HEK293 (cell line): ENCODE measurements at regions not wholly inside any gene's neighbourhood (a gene's known extent, or its start where the extent isn't known, plus 50 kb on each side); places are given as distances from the start of the nearest gene placed in this dataset.

Experiments
- CTCF ChIA-PET: fragments of 350-600 bp; formaldehyde crosslinking; extraction: SDS; loops from one replicate; lab custom pipeline; 2021; ENCODE audit warnings: antibody characterized with exemption; lab: Yijun Ruan, JAX
- POLR2A ChIA-PET: fragments of 300-600 bp; formaldehyde crosslinking; extraction: SDS; loops from one replicate; lab custom pipeline; 2020; ENCODE audit warnings: antibody characterized with exemption, inconsistent platforms; lab: Yijun Ruan, JAX
- H3K27ac ChIP-seq: fragments of 200-500 bp; sonication (Bioruptor generic); 2 replicates; pipeline ENCODE4 v1.5.1; 2014; ENCODE audit warnings: low read depth, low read length, control low read depth, inconsistent platforms; ENCODE audit errors: extremely low read depth
- H3K36me3 ChIP-seq, 2 experiments: fragments of 200-500 bp in 1 of 2; sonication (Bioruptor generic) in 1 of 2; 1 replicate in 1 of 2; 2 replicates in 1 of 2; pipeline ENCODE4 v1.5.1; 2014 to 2017; ENCODE audit warnings: inconsistent platforms in 2 of 2, low read length in 2 of 2; ENCODE audit not compliant: control insufficient read depth in 2 of 2, insufficient read depth in 1 of 2
- H3K4me1 ChIP-seq: fragments of 200-500 bp; sonication (Bioruptor generic); 2 replicates; pipeline ENCODE4 v1.5.1; 2014; ENCODE audit warnings: mild to moderate bottlenecking, low read length, inconsistent platforms; ENCODE audit not compliant: control insufficient read depth, insufficient read depth
- H3K4me3 ChIP-seq: 2 replicates; pipeline ENCODE4 v1.5.1; 2011; ENCODE audit warnings: low read depth, mild to moderate bottlenecking, control low read depth, low read length, moderate library complexity
- H3K9me3 ChIP-seq: fragments of 200-500 bp; sonication (Bioruptor generic); 2 replicates; pipeline ENCODE4 v1.5.1; 2014; ENCODE audit warnings: low read depth, low read length, inconsistent platforms; ENCODE audit not compliant: control insufficient read depth, insufficient read depth
- HOXD13 ChIP-seq: sonication (generic); formaldehyde crosslinking; IDR thresholded peaks from 2 replicates; pipeline ENCODE4 v1.8.0; 2022; ENCODE audit warnings: missing genetic modification reagents, borderline replicate concordance
- MYNN ChIP-seq: fragments of 450-650 bp; formaldehyde crosslinking; IDR thresholded peaks from 2 replicates; pipeline ENCODE4 v1.5.1; 2016; ENCODE audit warnings: missing biosample characterization, missing genetic modification characterization, borderline replicate concordance
- SALL2 ChIP-seq: fragments of 450-650 bp; formaldehyde crosslinking; IDR thresholded peaks from 2 replicates; pipeline ENCODE4 v1.5.0; 2017; ENCODE audit warnings: missing biosample characterization, mild to moderate bottlenecking, missing genetic modification characterization, borderline replicate concordance
- SCRT2 ChIP-seq: fragments of 450-650 bp; formaldehyde crosslinking; IDR thresholded peaks from 2 replicates; pipeline ENCODE4 v1.5.1; 2016; ENCODE audit warnings: missing biosample characterization, missing genetic modification characterization
- SP7 ChIP-seq: fragments of 450-650 bp; formaldehyde crosslinking; IDR thresholded peaks from 2 replicates; pipeline ENCODE4 v1.5.1; 2016; ENCODE audit warnings: missing biosample characterization, missing genetic modification characterization
- ZBTB1 ChIP-seq: fragments of 450-650 bp; formaldehyde crosslinking; IDR thresholded peaks from 2 replicates; pipeline ENCODE4 v1.5.1; 2016; ENCODE audit warnings: missing biosample characterization, missing genetic modification characterization
- ZBTB21 ChIP-seq: fragments of 450-650 bp; formaldehyde crosslinking; IDR thresholded peaks from 2 replicates; pipeline ENCODE4 v1.5.1; 2017; ENCODE audit warnings: missing biosample characterization, missing genetic modification characterization
- ZBTB48 ChIP-seq: fragments of 450-650 bp; formaldehyde crosslinking; IDR thresholded peaks from 2 replicates; pipeline ENCODE4 v1.5.1; 2016; ENCODE audit warnings: missing biosample characterization, missing genetic modification characterization
- ZFHX2 ChIP-seq: fragments of 450-650 bp; formaldehyde crosslinking; conservative IDR thresholded peaks from 2 replicates; pipeline ENCODE4 v1.5.1; 2016; ENCODE audit warnings: missing biosample characterization, missing genetic modification characterization
- ZNF121 ChIP-seq: fragments of 450-650 bp; formaldehyde crosslinking; IDR thresholded peaks from 2 replicates; pipeline ENCODE4 v1.5.1; 2016; ENCODE audit warnings: missing biosample characterization, missing genetic modification characterization
- ZNF311 ChIP-seq: fragments of 450-650 bp; formaldehyde crosslinking; IDR thresholded peaks from 2 replicates; pipeline ENCODE4 v1.5.1; 2017; ENCODE audit warnings: missing biosample characterization, missing genetic modification characterization, borderline replicate concordance
- ZNF335 ChIP-seq: fragments of 450-650 bp; formaldehyde crosslinking; conservative IDR thresholded peaks from 2 replicates; pipeline ENCODE4 v1.5.1; 2016; ENCODE audit warnings: missing biosample characterization, missing genetic modification characterization
- ZNF341 ChIP-seq: fragments of 450-650 bp; formaldehyde crosslinking; IDR thresholded peaks from 2 replicates; pipeline ENCODE4; 2016; ENCODE audit warnings: low read depth, missing biosample characterization, missing genetic modification characterization
- ZNF350 ChIP-seq: fragments of 450-650 bp; formaldehyde crosslinking; IDR thresholded peaks from 2 replicates; pipeline ENCODE4 v1.5.0; 2017; ENCODE audit warnings: missing biosample characterization, mild to moderate bottlenecking, missing genetic modification characterization
- ZNF366 ChIP-seq: fragments of 450-650 bp; formaldehyde crosslinking; conservative IDR thresholded peaks from 2 replicates; pipeline ENCODE4 v1.5.1; 2016; ENCODE audit warnings: missing biosample characterization, missing genetic modification characterization
- ZNF416 ChIP-seq: fragments of 450-650 bp; formaldehyde crosslinking; IDR thresholded peaks from 2 replicates; pipeline ENCODE4 v1.5.1; 2016; ENCODE audit warnings: missing biosample characterization, missing genetic modification characterization
- ZNF521 ChIP-seq: fragments of 450-650 bp; formaldehyde crosslinking; IDR thresholded peaks from 2 replicates; pipeline ENCODE4 v1.5.1; 2017; ENCODE audit warnings: missing biosample characterization, mild to moderate bottlenecking, missing genetic modification characterization
- ZNF76 ChIP-seq: fragments of 450-650 bp; formaldehyde crosslinking; IDR thresholded peaks from 2 replicates; pipeline ENCODE4; 2016; ENCODE audit warnings: low read depth, missing biosample characterization, missing genetic modification characterization, borderline replicate concordance
- ZNF837 ChIP-seq: fragments of 450-650 bp; formaldehyde crosslinking; IDR thresholded peaks from 2 replicates; pipeline ENCODE4 v1.5.1; 2016; ENCODE audit warnings: missing biosample characterization, missing genetic modification characterization
- ZXDB ChIP-seq: fragments of 450-650 bp; formaldehyde crosslinking; IDR thresholded peaks from 2 replicates; pipeline ENCODE4 v1.5.1; 2016; ENCODE audit warnings: missing biosample characterization, missing genetic modification characterization
- TF ChIP-seq, protein P1 (sequence below): fragments of 450-650 bp; formaldehyde crosslinking; IDR thresholded peaks from 2 replicates; pipeline ENCODE4 v1.5.1; 2016; ENCODE audit warnings: missing biosample characterization, missing genetic modification characterization
- TF ChIP-seq, protein P2 (sequence below): fragments of 450-650 bp; formaldehyde crosslinking; IDR thresholded peaks from 2 replicates; pipeline ENCODE4 v1.5.1; 2016; ENCODE audit warnings: missing biosample characterization, missing genetic modification characterization
- TF ChIP-seq, protein P3 (sequence below): fragments of 450-650 bp; formaldehyde crosslinking; optimal IDR thresholded peaks from 2 replicates; pipeline ENCODE3; 2016; ENCODE audit warnings: missing biosample characterization, mild to moderate bottlenecking, missing genetic modification characterization
- TF ChIP-seq, protein P4 (sequence below): fragments of 450-650 bp; formaldehyde crosslinking; IDR thresholded peaks from 2 replicates; pipeline ENCODE4 v1.5.1; 2016; ENCODE audit warnings: missing biosample characterization, missing genetic modification characterization, borderline replicate concordance
- TF ChIP-seq, protein P5 (sequence below): fragments of 450-650 bp; formaldehyde crosslinking; IDR thresholded peaks from 2 replicates; pipeline ENCODE4 v1.5.1; 2016; ENCODE audit warnings: missing biosample characterization, missing genetic modification characterization

DNA sequence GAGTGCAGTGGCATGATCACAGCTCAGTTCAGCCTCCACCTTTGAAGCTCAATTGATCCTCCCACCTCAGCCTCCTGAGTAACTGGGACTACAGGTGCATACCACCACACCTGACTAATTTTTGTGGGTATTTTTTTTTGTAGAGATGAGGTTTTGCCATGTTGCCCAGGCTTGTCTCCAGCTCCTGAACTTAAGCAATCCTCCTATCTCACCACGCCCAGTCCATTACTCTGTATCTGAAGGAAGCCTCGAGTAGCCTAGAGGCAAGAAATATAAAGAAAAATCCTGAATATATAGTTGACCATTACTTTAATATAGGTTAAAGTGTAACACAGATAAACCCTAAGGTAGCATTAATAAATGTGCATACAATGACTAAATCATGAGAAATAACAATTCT is 686.8 kb upstream of the PIK3C3 start:
- no peak overlapping the region for H3K4me3 ChIP-seq
- no peaks in the 10 kb centered on the region for H3K9me3 ChIP-seq
- CTCF ChIA-PET, result no interaction called here
- no peaks in the 10 kb centered on the region for H3K36me3 ChIP-seq
- TF ChIP-seq ZNF416 (no peak), HOXD13 (CRISPR knock-in tag) (no peak), ZNF311 (tag by site-specific recombination) (no peak), ZNF837 (tag by site-specific recombination) (no peak), ZBTB1 (tag by site-specific recombination) (no peak), ZNF341 (tag by site-specific recombination) (no peak), ZFHX2 (tag by site-specific recombination) (no peak)
- TF ChIP-seq, all 188 proteins: peak for 0
- H3K27ac ChIP-seq, result no peak overlapping the region
- H3K4me1 ChIP-seq, result no peaks in the 10 kb centered on the region
- POLR2A ChIA-PET, result no interaction called here

DNA sequence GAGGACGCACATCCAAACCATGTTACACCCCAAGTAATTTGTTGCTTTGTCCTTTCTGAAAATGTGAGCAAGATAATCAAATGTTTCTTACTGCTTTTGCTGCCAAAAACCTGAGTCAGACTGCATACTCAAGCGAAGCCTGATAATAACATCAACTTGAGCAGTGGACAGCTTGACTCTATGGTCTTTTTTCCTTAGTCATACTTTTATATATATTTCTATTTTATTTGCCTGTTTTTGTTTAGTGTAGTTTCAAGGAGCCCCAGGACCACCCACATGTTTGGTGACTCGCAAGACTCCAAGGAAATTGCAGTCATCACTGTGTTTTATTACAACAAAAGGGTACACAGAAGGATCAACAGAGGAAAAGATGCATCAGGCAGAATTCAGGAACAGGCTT is 688.4 kb upstream of the PIK3C3 start:
- H3K9me3 ChIP-seq, result no peaks in the 10 kb centered on the region
- ChIA-PET CTCF (no interaction called here), POLR2A (no interaction called here)
- H3K4me3 ChIP-seq, result no peak overlapping the region
- no peak overlapping the region for H3K27ac ChIP-seq
- no peaks in the 10 kb centered on the region for H3K4me1 ChIP-seq
- no peak for TF ChIP-seq ZBTB21 (tag by site-specific recombination)
- no peak for TF ChIP-seq ZNF121 (tag by site-specific recombination)
- no peaks in the 10 kb centered on the region for H3K36me3 ChIP-seq

DNA sequence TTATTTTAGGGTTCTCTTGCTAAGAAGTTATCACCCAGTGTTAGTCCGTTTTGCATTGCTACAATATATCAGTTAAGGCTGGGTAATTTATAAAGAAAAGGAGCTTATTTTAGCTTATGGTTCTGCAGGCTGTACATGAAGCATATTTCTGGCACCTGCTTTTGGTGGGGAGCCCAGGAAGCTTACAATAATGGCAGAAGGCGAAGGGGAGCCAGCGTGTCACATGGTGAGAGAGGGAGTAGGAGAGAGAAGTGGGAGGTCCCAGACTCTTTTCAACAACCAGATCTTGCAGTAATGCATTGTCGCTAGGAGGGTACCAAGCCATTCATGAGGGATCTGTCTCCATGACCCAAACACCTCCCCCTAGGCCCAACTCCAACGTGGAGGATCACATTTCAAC is 688.8 kb upstream of the PIK3C3 start:
- POLR2A ChIA-PET, result no interaction called here

DNA sequence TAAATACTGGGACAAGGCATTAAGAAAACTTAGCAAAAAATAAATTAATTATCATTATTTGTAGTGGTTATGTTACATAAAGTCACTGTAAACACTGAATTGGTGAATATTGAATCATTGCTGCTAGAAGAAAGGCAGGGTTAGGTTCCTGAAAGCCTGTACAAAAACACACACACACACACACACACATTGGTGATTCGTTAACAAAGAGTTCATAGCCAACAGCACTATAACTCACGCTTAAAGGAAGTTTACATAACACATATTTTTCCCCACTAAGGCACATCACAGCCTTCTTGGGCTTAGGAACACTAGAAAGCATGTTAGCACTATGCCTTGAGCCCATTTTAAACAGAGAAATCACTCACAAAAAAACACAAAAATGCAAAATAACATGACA is 690.0 kb upstream of the PIK3C3 start:
- H3K9me3 ChIP-seq, result no peaks in the 10 kb centered on the region
- H3K4me1 ChIP-seq, result no peaks in the 10 kb centered on the region
- CTCF ChIA-PET, result no interaction called here
- H3K36me3 ChIP-seq, result no peaks in the 10 kb centered on the region
- POLR2A ChIA-PET, result no interaction called here
- H3K4me3 ChIP-seq, result no peak overlapping the region
- H3K27ac ChIP-seq, result no peak overlapping the region
- TF ChIP-seq, protein P1, sequence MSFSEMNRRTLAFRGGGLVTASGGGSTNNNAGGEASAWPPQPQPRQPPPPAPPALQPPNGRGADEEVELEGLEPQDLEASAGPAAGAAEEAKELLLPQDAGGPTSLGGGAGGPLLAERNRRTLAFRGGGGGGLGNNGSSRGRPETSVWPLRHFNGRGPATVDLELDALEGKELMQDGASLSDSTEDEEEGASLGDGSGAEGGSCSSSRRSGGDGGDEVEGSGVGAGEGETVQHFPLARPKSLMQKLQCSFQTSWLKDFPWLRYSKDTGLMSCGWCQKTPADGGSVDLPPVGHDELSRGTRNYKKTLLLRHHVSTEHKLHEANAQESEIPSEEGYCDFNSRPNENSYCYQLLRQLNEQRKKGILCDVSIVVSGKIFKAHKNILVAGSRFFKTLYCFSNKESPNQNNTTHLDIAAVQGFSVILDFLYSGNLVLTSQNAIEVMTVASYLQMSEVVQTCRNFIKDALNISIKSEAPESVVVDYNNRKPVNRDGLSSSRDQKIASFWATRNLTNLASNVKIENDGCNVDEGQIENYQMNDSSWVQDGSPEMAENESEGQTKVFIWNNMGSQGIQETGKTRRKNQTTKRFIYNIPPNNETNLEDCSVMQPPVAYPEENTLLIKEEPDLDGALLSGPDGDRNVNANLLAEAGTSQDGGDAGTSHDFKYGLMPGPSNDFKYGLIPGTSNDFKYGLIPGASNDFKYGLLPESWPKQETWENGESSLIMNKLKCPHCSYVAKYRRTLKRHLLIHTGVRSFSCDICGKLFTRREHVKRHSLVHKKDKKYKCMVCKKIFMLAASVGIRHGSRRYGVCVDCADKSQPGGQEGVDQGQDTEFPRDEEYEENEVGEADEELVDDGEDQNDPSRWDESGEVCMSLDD (tag by site-specific recombination), result no peak
- no peak for TF ChIP-seq SCRT2 (tag by site-specific recombination)
- no peak for TF ChIP-seq ZNF76 (tag by site-specific recombination)
- TF ChIP-seq, protein P2, sequence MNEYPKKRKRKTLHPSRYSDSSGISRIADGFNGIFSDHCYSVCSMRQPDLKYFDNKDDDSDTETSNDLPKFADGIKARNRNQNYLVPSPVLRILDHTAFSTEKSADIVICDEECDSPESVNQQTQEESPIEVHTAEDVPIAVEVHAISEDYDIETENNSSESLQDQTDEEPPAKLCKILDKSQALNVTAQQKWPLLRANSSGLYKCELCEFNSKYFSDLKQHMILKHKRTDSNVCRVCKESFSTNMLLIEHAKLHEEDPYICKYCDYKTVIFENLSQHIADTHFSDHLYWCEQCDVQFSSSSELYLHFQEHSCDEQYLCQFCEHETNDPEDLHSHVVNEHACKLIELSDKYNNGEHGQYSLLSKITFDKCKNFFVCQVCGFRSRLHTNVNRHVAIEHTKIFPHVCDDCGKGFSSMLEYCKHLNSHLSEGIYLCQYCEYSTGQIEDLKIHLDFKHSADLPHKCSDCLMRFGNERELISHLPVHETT, result no peak
- TF ChIP-seq ZNF366 (tag by site-specific recombination), result no peak
- TF ChIP-seq SALL2 (tag by site-specific recombination), result no peak

More for the DNA sequence above, 688.8 kb upstream of the PIK3C3 start:
- no peak overlapping the region for H3K4me3 ChIP-seq
- CTCF ChIA-PET, result interaction anchor here (0.6 kb wide), 1 partner anchor 97 kb away, joined by 3 read pairs; no protein-coding TSS in a partner anchor
- no peaks in the 10 kb centered on the region for H3K4me1 ChIP-seq
- TF ChIP-seq MYNN (tag by site-specific recombination) (no peak), SP7 (tag by site-specific recombination) (no peak), ZNF335 (tag by site-specific recombination) (no peak), ZXDB (tag by site-specific recombination) (no peak), ZNF350 (tag by site-specific recombination) (no peak), ZNF521 (no peak), ZBTB48 (tag by site-specific recombination) (no peak), ZBTB21 (tag by site-specific recombination) (no peak), ZNF416 (no peak)
- TF ChIP-seq, protein P3, sequence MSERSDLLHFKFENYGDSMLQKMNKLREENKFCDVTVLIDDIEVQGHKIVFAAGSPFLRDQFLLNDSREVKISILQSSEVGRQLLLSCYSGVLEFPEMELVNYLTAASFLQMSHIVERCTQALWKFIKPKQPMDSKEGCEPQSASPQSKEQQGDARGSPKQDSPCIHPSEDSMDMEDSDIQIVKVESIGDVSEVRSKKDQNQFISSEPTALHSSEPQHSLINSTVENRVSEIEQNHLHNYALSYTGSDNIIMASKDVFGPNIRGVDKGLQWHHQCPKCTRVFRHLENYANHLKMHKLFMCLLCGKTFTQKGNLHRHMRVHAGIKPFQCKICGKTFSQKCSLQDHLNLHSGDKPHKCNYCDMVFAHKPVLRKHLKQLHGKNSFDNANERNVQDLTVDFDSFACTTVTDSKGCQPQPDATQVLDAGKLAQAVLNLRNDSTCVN (tag by site-specific recombination), result no peak
- TF ChIP-seq, protein P4, sequence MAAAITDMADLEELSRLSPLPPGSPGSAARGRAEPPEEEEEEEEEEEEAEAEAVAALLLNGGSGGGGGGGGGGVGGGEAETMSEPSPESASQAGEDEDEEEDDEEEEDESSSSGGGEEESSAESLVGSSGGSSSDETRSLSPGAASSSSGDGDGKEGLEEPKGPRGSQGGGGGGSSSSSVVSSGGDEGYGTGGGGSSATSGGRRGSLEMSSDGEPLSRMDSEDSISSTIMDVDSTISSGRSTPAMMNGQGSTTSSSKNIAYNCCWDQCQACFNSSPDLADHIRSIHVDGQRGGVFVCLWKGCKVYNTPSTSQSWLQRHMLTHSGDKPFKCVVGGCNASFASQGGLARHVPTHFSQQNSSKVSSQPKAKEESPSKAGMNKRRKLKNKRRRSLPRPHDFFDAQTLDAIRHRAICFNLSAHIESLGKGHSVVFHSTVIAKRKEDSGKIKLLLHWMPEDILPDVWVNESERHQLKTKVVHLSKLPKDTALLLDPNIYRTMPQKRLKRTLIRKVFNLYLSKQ, result no peak
- TF ChIP-seq, protein P5, sequence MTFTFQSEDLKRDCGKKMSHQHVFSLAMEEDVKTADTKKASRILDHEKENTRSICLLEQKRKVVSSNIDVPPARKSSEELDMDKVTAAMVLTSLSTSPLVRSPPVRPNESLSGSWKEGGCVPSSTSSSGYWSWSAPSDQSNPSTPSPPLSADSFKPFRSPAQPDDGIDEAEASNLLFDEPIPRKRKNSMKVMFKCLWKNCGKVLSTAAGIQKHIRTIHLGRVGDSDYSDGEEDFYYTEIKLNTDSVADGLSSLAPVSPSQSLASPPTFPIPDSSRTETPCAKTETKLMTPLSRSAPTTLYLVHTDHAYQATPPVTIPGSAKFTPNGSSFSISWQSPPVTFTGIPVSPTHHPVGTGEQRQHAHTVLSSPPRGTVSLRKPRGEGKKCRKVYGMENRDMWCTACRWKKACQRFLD (tag by site-specific recombination), result no peak
- H3K27ac ChIP-seq, result no peak overlapping the region
- H3K9me3 ChIP-seq, result no peaks in the 10 kb centered on the region
- H3K36me3 ChIP-seq, result no peaks in the 10 kb centered on the region
